ENCODE measurements at regions not wholly inside any gene's neighbourhood (a gene's known extent, or its start where the extent isn't known, plus 50 kb on each side); places are given as distances from the start of the nearest gene placed in this dataset.
A peak's percentile ranks its signal among the peaks of the same experiment; 100 is the strongest.

DNA sequence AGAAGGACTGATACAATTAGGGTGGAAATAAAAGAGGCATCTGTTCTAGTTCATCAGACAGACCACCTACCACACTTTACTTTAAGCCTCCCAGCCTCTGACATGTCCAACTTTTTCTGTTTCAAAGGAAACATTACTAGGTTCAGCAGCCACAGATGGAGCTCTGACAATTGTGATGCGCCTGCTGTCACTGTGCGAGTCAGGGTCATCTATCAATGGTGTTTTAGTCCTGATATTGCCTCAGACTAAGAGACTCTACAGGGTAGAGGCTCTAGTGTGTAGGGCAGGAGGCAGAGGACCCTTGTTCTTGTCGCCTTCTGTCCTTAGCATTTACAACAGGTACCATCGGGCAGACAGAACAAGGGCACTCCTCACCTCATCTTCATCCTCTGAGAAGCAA is 685.0 kb upstream of the SGCG start:
- Mint-ChIP-seq H3K27ac (peak overlapping the region in 1 of 3 experiments; percentile 60; a peak in 1 of 7 replicates), H3K4me3 (no peak overlapping the region), H3K4me1 (peaks cover 6% of the 10 kb centered on the region in 2 experiments; a peak in 3 of 4 replicates), H3K27me3 (ENCODE audit: low read depth) (no peaks in the 10 kb centered on the region), H3K9me3 (peaks cover 3% of the 10 kb centered on the region in 2 experiments; a peak in 3 of 5 replicates), H3K36me3 (ENCODE audit: insufficient read depth in 1 of 3, low read depth in 3 of 3) (no peaks in the 10 kb centered on the region; a peak in 1 of 7 replicates)
- H3K9me3 ChIP-seq (ENCODE audit: control insufficient read depth, low read depth, low read length): no peaks in the 10 kb centered on the region
- no peak overlapping the region for H2AK5ac ChIP-seq (ENCODE audit: insufficient read length, low read length)
- H3K79me2 ChIP-seq (ENCODE audit: insufficient read depth, low read length): no peaks in the 10 kb centered on the region
- H3T11ph ChIP-seq (ENCODE audit: low read length): no peak overlapping the region
- no peak overlapping the region for H4K5ac ChIP-seq (ENCODE audit: insufficient read length, low read depth, low read length)
- H3K4ac ChIP-seq (ENCODE audit: low read depth, low read length): no peak overlapping the region
- no peaks in the 10 kb centered on the region for H3K23me2 ChIP-seq (ENCODE audit: insufficient read length, low read depth, low read length, poor library complexity, severe bottlenecking)
- no peak overlapping the region for H2BK12ac ChIP-seq (ENCODE audit: insufficient read length, low read depth, low read length)
- H2BK15ac ChIP-seq (ENCODE audit: low read depth, low read length): no peak overlapping the region
- no peak overlapping the region for H3K4me2 ChIP-seq (ENCODE audit: insufficient read depth, insufficient read length, low read length)
- TF ChIP-seq, protein P1, sequence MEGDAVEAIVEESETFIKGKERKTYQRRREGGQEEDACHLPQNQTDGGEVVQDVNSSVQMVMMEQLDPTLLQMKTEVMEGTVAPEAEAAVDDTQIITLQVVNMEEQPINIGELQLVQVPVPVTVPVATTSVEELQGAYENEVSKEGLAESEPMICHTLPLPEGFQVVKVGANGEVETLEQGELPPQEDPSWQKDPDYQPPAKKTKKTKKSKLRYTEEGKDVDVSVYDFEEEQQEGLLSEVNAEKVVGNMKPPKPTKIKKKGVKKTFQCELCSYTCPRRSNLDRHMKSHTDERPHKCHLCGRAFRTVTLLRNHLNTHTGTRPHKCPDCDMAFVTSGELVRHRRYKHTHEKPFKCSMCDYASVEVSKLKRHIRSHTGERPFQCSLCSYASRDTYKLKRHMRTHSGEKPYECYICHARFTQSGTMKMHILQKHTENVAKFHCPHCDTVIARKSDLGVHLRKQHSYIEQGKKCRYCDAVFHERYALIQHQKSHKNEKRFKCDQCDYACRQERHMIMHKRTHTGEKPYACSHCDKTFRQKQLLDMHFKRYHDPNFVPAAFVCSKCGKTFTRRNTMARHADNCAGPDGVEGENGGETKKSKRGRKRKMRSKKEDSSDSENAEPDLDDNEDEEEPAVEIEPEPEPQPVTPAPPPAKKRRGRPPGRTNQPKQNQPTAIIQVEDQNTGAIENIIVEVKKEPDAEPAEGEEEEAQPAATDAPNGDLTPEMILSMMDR (conservative IDR thresholded peaks at IDR 0.05): no peak
- H4K20me1 ChIP-seq (ENCODE audit: control insufficient read depth, insufficient read depth, insufficient read length): no peaks in the 10 kb centered on the region
- H3K27ac ChIP-seq (ENCODE audit: insufficient read length, low read depth, low read length): no peak overlapping the region
- no peak overlapping the region for H2BK20ac ChIP-seq (ENCODE audit: low read depth, low read length, poor library complexity, severe bottlenecking)
- H3K14ac ChIP-seq (ENCODE audit: insufficient read depth, low read length): no peak overlapping the region
- no peaks in the 10 kb centered on the region for H3K27me3 ChIP-seq (ENCODE audit: insufficient read depth, low read length)
- H3K79me1 ChIP-seq (ENCODE audit: insufficient read depth, low read depth, low read length, poor library complexity, severe bottlenecking): no peaks in the 10 kb centered on the region
- H4K91ac ChIP-seq (ENCODE audit: insufficient read length, low read depth, low read length): no peak overlapping the region
- H3K23ac ChIP-seq (ENCODE audit: insufficient read length, low read depth, low read length): no peak overlapping the region
- H4K8ac ChIP-seq (replicated peaks; ENCODE audit: insufficient read length, low read depth, low read length): no peak overlapping the region
- no peak overlapping the region for H2BK5ac ChIP-seq (ENCODE audit: insufficient read length, low read length)
- no peak for DNase-seq
- H3K56ac ChIP-seq (ENCODE audit: insufficient read length, low read depth, low read length): no peak overlapping the region
- WGBS (ENCODE audit: extremely low coverage, insufficient read length, low lambda C conversion rate): no CpG with 5 or more reads among the region's 4 CpGs
- no peak overlapping the region for H3K9ac ChIP-seq (ENCODE audit: extremely low read depth, insufficient read length, low read length)
- H3K4me1 ChIP-seq (ENCODE audit: insufficient read depth, low read length): no peaks in the 10 kb centered on the region
- no peak overlapping the region for H2BK120ac ChIP-seq (ENCODE audit: low read depth, low read length, poor library complexity, severe bottlenecking)
- no peak overlapping the region for H3K18ac ChIP-seq (ENCODE audit: insufficient read length, low read depth, low read length)
- no peak overlapping the region for H2AFZ ChIP-seq (ENCODE audit: low read length)
